AG04450 (cell line): ENCODE measurements at regions not wholly inside any gene's neighbourhood (a gene's known extent, or its start where the extent isn't known, plus 50 kb on each side); places are given as distances from the start of the nearest gene placed in this dataset.

Experiments
- CTCF ChIA-PET: fragments of 300-600, 350-600 bp; formaldehyde crosslinking; extraction: SDS; loops from one replicate; lab custom pipeline; 2022; ENCODE audit warnings: antibody characterized with exemption, inconsistent platforms; lab: Charles Lee
- POLR2A ChIA-PET: fragments of 350-600 bp; formaldehyde crosslinking; extraction: SDS; loops from one replicate; lab custom pipeline; 2021; ENCODE audit warnings: antibody characterized with exemption, inconsistent platforms; lab: Yijun Ruan, JAX
- DNase-seq: peaks from one replicate; pipeline ENCODE4 v3.0.0-alpha.2; 2011; ENCODE audit warnings: low read depth, low spot score
- H3K27ac ChIP-seq: one replicate; pipeline ENCODE4 v1.5.1; 2012; ENCODE audit warnings: low read depth, low read length, control low read depth
- H3K27me3 ChIP-seq: one replicate; pipeline ENCODE4 v1.6.0; 2012; ENCODE audit warnings: low read length; ENCODE audit not compliant: control insufficient read depth, insufficient read depth
- H3K4me3 ChIP-seq: 2 replicates; pipeline ENCODE4 v1.5.1; 2011; ENCODE audit warnings: mild to moderate bottlenecking, low read depth, low read length, control low read depth
- H3K9me3 ChIP-seq: 2 replicates; pipeline ENCODE4 v1.5.1; 2012; ENCODE audit warnings: low read length; ENCODE audit not compliant: control insufficient read depth, insufficient read depth
- CTCF ChIP-seq: IDR thresholded peaks from 2 replicates; pipeline ENCODE4 v1.5.1; 2011; ENCODE audit warnings: low read depth, low read length, control low read depth, inconsistent platforms

GRCh38 chr6:84526631-84527030, 237.8 kb downstream of the TBX18 start:
- Histone ChIP-seq H3K9me3 (no peaks in the 10 kb centered on the region), H3K27me3 (no peaks in the 10 kb centered on the region), H3K4me3 (no peak overlapping the region), H3K27ac (no peak overlapping the region)
- TF ChIP-seq CTCF: no peak
- ChIA-PET CTCF (no interaction called here), POLR2A (no interaction called here)
- no peak for DNase-seq

- no peak for DNase-seq
- Histone ChIP-seq H3K27ac (no peak overlapping the region), H3K4me3 (no peak overlapping the region), H3K9me3 (no peaks in the 10 kb centered on the region), H3K27me3 (no peaks in the 10 kb centered on the region)
- POLR2A ChIA-PET: no interaction called here
- CTCF ChIA-PET: no interaction called here
- TF ChIP-seq CTCF: no peak
Observed at GRCh38 chr6:84525907-84526306, 238.5 kb downstream of the TBX18 start.

- POLR2A ChIA-PET: no interaction called here
- DNase-seq: no peak
- Histone ChIP-seq H3K27me3 (no peaks in the 10 kb centered on the region), H3K27ac (no peak overlapping the region), H3K9me3 (no peaks in the 10 kb centered on the region), H3K4me3 (no peak overlapping the region)
- CTCF ChIA-PET: no interaction called here
- TF ChIP-seq CTCF: no peak
Observed at GRCh38 chr6:84524636-84525035, 239.8 kb downstream of the TBX18 start.

- TF ChIP-seq CTCF: no peak
- POLR2A ChIA-PET: no interaction called here
- Histone ChIP-seq H3K9me3 (no peaks in the 10 kb centered on the region), H3K4me3 (no peak overlapping the region), H3K27ac (no peak overlapping the region), H3K27me3 (no peaks in the 10 kb centered on the region)
- CTCF ChIA-PET: no interaction called here
- DNase-seq: peak; percentile 16
Observed at GRCh38 chr6:84522135-84522549, 242.3 kb downstream of the TBX18 start.

- H3K9me3 ChIP-seq: no peaks in the 10 kb centered on the region
- DNase-seq: no peak
- CTCF ChIA-PET: no interaction called here
- no peak for TF ChIP-seq CTCF
- POLR2A ChIA-PET: no interaction called here
- H3K27ac ChIP-seq: no peak overlapping the region
- no peaks in the 10 kb centered on the region for H3K27me3 ChIP-seq
- no peak overlapping the region for H3K4me3 ChIP-seq
Observed at GRCh38 chr6:84521511-84521910, 242.9 kb downstream of the TBX18 start.
